Right lobe of liver (tissue), 4 donors: ENCODE measurements at regions not wholly inside any gene's neighbourhood (a gene's known extent, or its start where the extent isn't known, plus 50 kb on each side); places are given as distances from the start of the nearest gene placed in this dataset.

Experiments used
- CTCF ChIP-seq, 4 donors: fragments of 200-600 bp in 3 of 4; fragments of 450-650 bp in 1 of 4; IDR thresholded peaks; one replicate each; pipeline versions ENCODE4 v1.5.1 to v1.8.0; 2016 to 2022; ENCODE audit warnings: antibody characterized with exemption in 4 of 4, mild to moderate bottlenecking in 2 of 4
- POLR2A ChIP-seq: fragments of 450-650 bp; IDR thresholded peaks from one replicate; pipeline ENCODE4 v1.6.1; 2017; ENCODE audit warnings: antibody characterized with exemption, mild to moderate bottlenecking
- donor health status: DM: no; HTN: no; CAD: no.
- donor health status: DM: no; HTN: no; CAD: no.
- donor health status: DM: no; HTN: yes; CAD: no.

- TF ChIP-seq POLR2A = no peak
- no peak for TF ChIP-seq CTCF (IDR thresholded peaks at IDR 0.05)
These were observed 240.2 kb upstream of the MAGEB16 start for GRCh38 chrX:35557916-35558315.
